ENCODE measurements at regions not wholly inside any gene's neighbourhood (a gene's known extent, or its start where the extent isn't known, plus 50 kb on each side); places are given as distances from the start of the nearest gene placed in this dataset.

GRCh38 chr1:168407832-168408538, 127.3 kb downstream of the TBX19 start:
- Histone ChIP-seq H3K36me3 (replicated peaks in 1 of 2; ENCODE audit: control insufficient read depth in 1 of 2, insufficient read depth in 2 of 2, low read length in 2 of 2) (no peaks in the 10 kb centered on the region; a peak in 1 of 5 replicates), H3K27ac (ENCODE audit: extremely low read length, insufficient read depth, low read length) (no peak overlapping the region), H3K9ac (ENCODE audit: insufficient read depth, low read depth, low read length) (no peak overlapping the region), H4K20me1 (ENCODE audit: insufficient read depth, low read length) (no peaks in the 10 kb centered on the region), H3K79me2 (ENCODE audit: insufficient read depth, low read length) (peaks cover 7% of the 10 kb centered on the region), H3K4me2 (ENCODE audit: low read depth, low read length) (no peak overlapping the region), H3K4me3 (replicated peaks in 1 of 3; ENCODE audit: insufficient read depth in 1 of 3, low read depth in 2 of 3, low read length in 3 of 3) (no peak overlapping the region), H3K4me1 (ENCODE audit: insufficient read depth, low read length) (no peaks in the 10 kb centered on the region), H3K9me3 (ENCODE audit: low read length) (no peaks in the 10 kb centered on the region), H3K27me3 (ENCODE audit: control insufficient read depth in 1 of 2, insufficient read depth in 2 of 2, low read length in 2 of 2) (no peaks in the 10 kb centered on the region), H2AFZ (ENCODE audit: low read length) (no peak overlapping the region)
- DNase-seq (ENCODE audit: low spot score) (no peak), ATAC-seq (no peak), FAIRE-seq (no peak)
- intact Hi-C loops (cut with micrococcal nuclease; ENCODE audit: unreplicated experiment): no loop called here
- TF ChIP-seq MZF1 (CRISPR knock-in tag; IDR thresholded peaks at IDR 0.05; ENCODE audit: borderline replicate concordance) (no peak), TERF1 (CRISPR knock-in tag; IDR thresholded peaks at IDR 0.05) (no peak), SUZ12 (IDR thresholded peaks at IDR 0.05; ENCODE audit: low read depth, low read length) (no peak), ZNF747 (CRISPR knock-in tag; IDR thresholded peaks at IDR 0.05; ENCODE audit: borderline replicate concordance) (no peak), YEATS2 (CRISPR knock-in tag; IDR thresholded peaks at IDR 0.05; ENCODE audit: borderline replicate concordance) (no peak), ZNF615 (CRISPR knock-in tag; IDR thresholded peaks at IDR 0.05; ENCODE audit: borderline replicate concordance) (no peak), SRF (IDR thresholded peaks at IDR 0.05; ENCODE audit: low read depth, low read length) (no peak), SNAPC4 (CRISPR knock-in tag; IDR thresholded peaks at IDR 0.05) (no peak), U2AF2 (IDR thresholded peaks at IDR 0.05; ENCODE audit: low read depth, low read length) (no peak), HIVEP1 (CRISPR knock-in tag; IDR thresholded peaks at IDR 0.05) (no peak), ZNF30 (CRISPR knock-in tag; IDR thresholded peaks at IDR 0.05) (no peak), SIX1 (CRISPR knock-in tag; IDR thresholded peaks at IDR 0.05; ENCODE audit: borderline replicate concordance) (no peak), ETV5 (CRISPR knock-in tag; IDR thresholded peaks at IDR 0.05; ENCODE audit: borderline replicate concordance) (no peak), ZNF691 (CRISPR knock-in tag; IDR thresholded peaks at IDR 0.05; ENCODE audit: borderline replicate concordance, low read depth) (no peak)
- ChIA-PET POLR2A (no interaction called here), CTCF (ENCODE audit: low intra/inter-chr PET ratio, low total read pairs) (no interaction called here)
- no TSS peak for BruUV-seq (replicated peaks)
- in situ Hi-C loops (cut with HindIII; ENCODE audit: extremely low pct_ligation_motif_present, low pct_unique_long_range_greater_than_20kb): no loop called here
- WGBS (ENCODE audit: low lambda C conversion rate): 88% methylated on average over 1 of the region's 1 CpG
